SK-N-SH (cell line): ENCODE measurements at regions not wholly inside any gene's neighbourhood (a gene's known extent, or its start where the extent isn't known, plus 50 kb on each side); places are given as distances from the start of the nearest gene placed in this dataset.

Experiments used
- CHD2 ChIP-seq: fragments of 150-350 bp; IDR thresholded peaks from 2 replicates; pipeline ENCODE4 v1.6.1; 2018; ENCODE audit warnings: low read length; ENCODE audit not compliant: partially characterized antibody
- CTCF ChIP-seq: fragments of 200-600 bp; sonication (generic); IDR thresholded peaks from 2 replicates; pipeline ENCODE4 v1.6.1; 2017; ENCODE audit warnings: antibody characterized with exemption, mild to moderate bottlenecking, moderate library complexity
- EP300 ChIP-seq, 2 experiments: IDR thresholded peaks; 2 replicates each; pipeline versions ENCODE4 v1.4.0 to v1.6.1; 2012; ENCODE audit warnings: borderline replicate concordance in 1 of 2, low read depth in 1 of 2, low read length in 1 of 2
- GABPA ChIP-seq: IDR thresholded peaks from 2 replicates; pipeline ENCODE4 v1.4.0; 2012; ENCODE audit warnings: low read depth, mild to moderate bottlenecking
- GATA2 ChIP-seq: sonication (generic); formaldehyde crosslinking; IDR thresholded peaks from 2 replicates; pipeline ENCODE4 v1.5.0; 2020; ENCODE audit warnings: mild to moderate bottlenecking, missing genetic modification reagents
- JUND ChIP-seq: IDR thresholded peaks from 2 replicates; pipeline ENCODE4 v1.4.0; 2012
- MAX ChIP-seq: IDR thresholded peaks from 2 replicates; pipeline ENCODE4 v1.4.0; 2012; ENCODE audit warnings: low read depth
- POLR2AphosphoS5 ChIP-seq: IDR thresholded peaks from 2 replicates; pipeline ENCODE4 v1.6.1; 2012; ENCODE audit warnings: low read depth, low read length
- REST ChIP-seq: IDR thresholded peaks from 2 replicates; pipeline ENCODE4 v1.6.1; 2012; ENCODE audit warnings: mild to moderate bottlenecking, low read depth, low read length, moderate library complexity
- SMC3 ChIP-seq: IDR thresholded peaks from 2 replicates; pipeline ENCODE4 v1.6.1; 2012; ENCODE audit warnings: low read depth, low read length, improper control_type of control experiment
- YY1 ChIP-seq: IDR thresholded peaks from 2 replicates; pipeline ENCODE4 v1.4.0; 2012; ENCODE audit warnings: low read depth, mild to moderate bottlenecking

GRCh38 chr14:61160798-61161197 lies 120.3 kb downstream of the TMEM30B start:
- no peak for TF ChIP-seq POLR2AphosphoS5
- TF ChIP-seq CTCF, result no peak
- TF ChIP-seq JUND, result no peak
- TF ChIP-seq REST, result no peak
- no peak for TF ChIP-seq CHD2
- no peak for TF ChIP-seq GATA2 (CRISPR knock-in tag)
- TF ChIP-seq GABPA, result no peak
- no peak for TF ChIP-seq MAX
- TF ChIP-seq YY1, result no peak
- no peak for TF ChIP-seq EP300 (IDR thresholded peaks at IDR 0.05; ENCODE audit: borderline replicate concordance in 1 of 2, low read depth in 1 of 2, low read length in 1 of 2)
- TF ChIP-seq SMC3, result no peak
